ACHN (cell line): ENCODE measurements at regions not wholly inside any gene's neighbourhood (a gene's known extent, or its start where the extent isn't known, plus 50 kb on each side); places are given as distances from the start of the nearest gene placed in this dataset.
"Not testable (repeated sequence)": the region's sequence is repeated elsewhere in the genome, so short reads cannot be mapped to it uniquely, and the experiment has no call there.

Source experiments
- DNase-seq: peaks from one replicate; pipeline ENCODE4 v3.0.0-alpha.2; 2015
- in situ Hi-C: cut with HindIII; loops from 2 replicates; pipeline ENCODE4 v1.10.0; 2017; ENCODE audit warnings: low sequenced_read_pairs, low pct_ligation_motif_present, low pct_unique_long_range_greater_than_20kb

GRCh38 chr7:93048136-93048930, 69.4 kb downstream of the SAMD9 start:
- no peak for DNase-seq
- in situ Hi-C loops = no loop called here

GRCh38 chr7:93047514-93048099, 70.2 kb downstream of the SAMD9 start:
- DNase-seq = no peak
- in situ Hi-C loops = no loop called here

GRCh38 chr7:93046641-93047040, 71.1 kb downstream of the SAMD9 start:
- in situ Hi-C loops = no loop called here
- no peak for DNase-seq

GRCh38 chr7:93044147-93044810, 73.5 kb downstream of the SAMD9 start:
- DNase-seq = no peak
- in situ Hi-C loops = no loop called here

- no peak for DNase-seq
- in situ Hi-C loops = no loop called here
These were observed 74.3 kb downstream of the SAMD9 start for GRCh38 chr7:93043385-93043985.

GRCh38 chr7:93040355-93040754, 77.4 kb downstream of the SAMD9 start:
- in situ Hi-C loops = no loop called here
- DNase-seq = no peak

GRCh38 chr7:93039786-93040185, 78.0 kb downstream of the SAMD9 start:
- DNase-seq = no peak
- in situ Hi-C loops = no loop called here

GRCh38 chr7:93039282-93039681, 78.5 kb downstream of the SAMD9 start:
- in situ Hi-C loops = no loop called here
- DNase-seq = no peak

GRCh38 chr7:93036807-93037206, 81.0 kb downstream of the SAMD9 start:
- in situ Hi-C loops = no loop called here
- no peak for DNase-seq

GRCh38 chr7:93036149-93036640, 81.6 kb downstream of the SAMD9 start:
- no peak for DNase-seq
- in situ Hi-C loops = no loop called here

GRCh38 chr7:93031795-93032194, 86.0 kb downstream of the SAMD9 start:
- DNase-seq = no peak
- in situ Hi-C loops = no loop called here

GRCh38 chr7:93030605-93031225, 87.1 kb downstream of the SAMD9 start:
- DNase-seq = no peak
- in situ Hi-C loops = no loop called here

GRCh38 chr7:93029056-93029455, 88.7 kb downstream of the SAMD9 start:
- no peak for DNase-seq
- in situ Hi-C loops = no loop called here

- in situ Hi-C loops = no loop called here
- DNase-seq = no peak
These were observed 89.2 kb downstream of the SAMD9 start for GRCh38 chr7:93028610-93029009.

- in situ Hi-C loops = no loop called here
- DNase-seq = no peak
These were observed 90.7 kb downstream of the SAMD9 start for GRCh38 chr7:93027044-93027443.

GRCh38 chr7:93026425-93026824, 91.4 kb downstream of the SAMD9 start:
- in situ Hi-C loops = no loop called here

GRCh38 chr7:93025389-93025788, 92.4 kb downstream of the SAMD9 start:
- no peak for DNase-seq
- in situ Hi-C loops = no loop called here

More at GRCh38 chr7:93026425-93026824, 91.4 kb downstream of the SAMD9 start:
- DNase-seq = no peak

GRCh38 chr7:93022931-93023478, 94.8 kb downstream of the SAMD9 start:
- DNase-seq, in situ Hi-C loops: not testable (repeated sequence)
